Loucy (cell line): ENCODE measurements at regions not wholly inside any gene's neighbourhood (a gene's known extent, or its start where the extent isn't known, plus 50 kb on each side); places are given as distances from the start of the nearest gene placed in this dataset.

Source experiments
- CTCF ChIP-seq: fragments of 200-600 bp; sonication (generic); conservative IDR thresholded peaks from 2 replicates; pipeline ENCODE4 v1.5.1; 2014; ENCODE audit warnings: mild to moderate bottlenecking, antibody characterized with exemption, low read length
- EZH2phosphoT487 ChIP-seq: fragments of 200-600 bp; IDR thresholded peaks from 2 replicates; pipeline ENCODE4 v1.6.1; 2018; ENCODE audit warnings: antibody characterized with exemption, mild to moderate bottlenecking, moderate library complexity, borderline replicate concordance

GRCh38 chr16:17817260-17817659 lies 346.5 kb upstream of the XYLT1 start:
- no peak for TF ChIP-seq EZH2phosphoT487
- TF ChIP-seq CTCF: no peak
